Kidney (tissue), 13 donors: ENCODE measurements at regions not wholly inside any gene's neighbourhood (a gene's known extent, or its start where the extent isn't known, plus 50 kb on each side); places are given as distances from the start of the nearest gene placed in this dataset.

Source experiments
- DNase-seq, 5 donors: peaks; one replicate each; pipeline ENCODE4 v3.0.0-alpha.2; 2013 to 2020
- FAIRE-seq: peaks from 2 replicates; lab custom pipeline; 2012; peaks lifted over from hg19 to GRCh38; lab: Jason Lieb, UNC
- H3K27ac ChIP-seq, 2 donors: one replicate each; pipeline ENCODE4 v1.7.0; 2013; ENCODE audit warnings: low read depth in 2 of 2, low read length in 2 of 2, inconsistent platforms in 1 of 2
- H3K27me3 ChIP-seq: one replicate; pipeline ENCODE4 v1.7.1; 2013; ENCODE audit warnings: low read length, inconsistent platforms; ENCODE audit not compliant: control insufficient read depth, insufficient read depth
- H3K36me3 ChIP-seq, 3 donors: one replicate each; pipeline versions ENCODE4 v1.7.0 to v1.7.1; 2013; ENCODE audit warnings: low read length in 3 of 3, control low read depth in 1 of 3, inconsistent platforms in 1 of 3; ENCODE audit not compliant: insufficient read depth in 3 of 3, control insufficient read depth in 2 of 3
- H3K4me1 ChIP-seq, 3 donors: one replicate each; pipeline versions ENCODE4 v1.7.0 to v1.7.1; 2013; ENCODE audit warnings: low read length in 3 of 3, inconsistent platforms in 1 of 3, low read depth in 1 of 3; ENCODE audit not compliant: control insufficient read depth in 2 of 3, insufficient read depth in 2 of 3
- H3K4me3 ChIP-seq, 3 donors: one replicate each; pipeline versions ENCODE4 v1.7.0 to v1.8.1; 2013; ENCODE audit warnings: low read length in 3 of 3, control low read depth in 1 of 3, inconsistent platforms in 1 of 3
- H3K9ac ChIP-seq, 3 donors: one replicate each; pipeline versions ENCODE4 v1.7.0 to v1.7.1; 2013; ENCODE audit warnings: low read length in 3 of 3, control low read depth in 1 of 3, inconsistent platforms in 1 of 3
- H3K9me3 ChIP-seq, 3 donors: one replicate each; pipeline versions ENCODE4 v1.7.0 to v1.7.1; 2013; ENCODE audit warnings: low read length in 3 of 3, control low read depth in 1 of 3, inconsistent platforms in 1 of 3; ENCODE audit not compliant: control insufficient read depth in 2 of 3, insufficient read depth in 1 of 3
- intact Hi-C: fragments of 100-400 bp; cut with DNase I; formaldehyde crosslinking; loops from one replicate; pipeline ENCODE4 v1.11.1; 2022
- TF ChIP-seq, protein P1 (sequence below): IDR thresholded peaks from 3 replicates; pipeline ENCODE4 v1.5.1; 2012; ENCODE audit warnings: mild to moderate bottlenecking, moderate library complexity, borderline replicate concordance; ENCODE audit not compliant: insufficient read depth; ENCODE audit errors: extremely low read depth
- donor health status: control.
- donor health status: control.
- donor health status: control.
- donor health status: control.
- donor health status: control.
- donor health status: DM: yes; HTN: yes; CAD: no.
- donor health status: Normal renal cell carcinoma (clear cell type).

DNA sequence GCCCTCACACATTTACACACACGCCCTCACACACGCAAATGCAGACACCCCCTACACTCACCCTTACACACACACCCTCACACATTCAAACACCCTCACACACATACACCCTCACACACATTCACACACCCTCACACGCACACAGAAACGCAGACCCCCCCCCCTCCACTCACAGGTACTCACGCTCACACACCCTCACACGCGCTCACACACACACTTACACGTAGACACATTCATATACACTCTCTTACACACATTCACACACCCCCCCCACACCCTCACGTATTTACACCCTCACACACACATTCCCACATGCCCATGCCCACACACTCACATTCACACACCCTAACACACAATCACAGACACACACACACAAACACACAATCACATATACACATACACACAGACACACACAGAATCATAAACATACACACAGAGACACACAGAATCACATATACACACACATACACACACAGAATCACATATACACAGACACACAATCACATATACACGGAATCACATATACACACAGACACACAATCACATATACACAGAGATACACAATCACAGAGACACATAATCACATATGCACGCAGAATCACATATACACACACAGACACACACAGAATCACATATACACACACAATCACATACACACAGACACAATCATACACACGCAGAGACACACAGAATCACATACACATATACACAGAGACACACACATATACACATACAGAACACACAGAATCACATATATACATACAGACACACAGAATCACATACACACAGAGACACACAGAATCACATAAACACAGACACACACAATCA is 250.1 kb upstream of the RPL38 start:
- no peak overlapping the region for H3K27ac ChIP-seq
- H3K27me3 ChIP-seq = peaks cover 3% of the 10 kb centered on the region
- no peaks in the 10 kb centered on the region for H3K36me3 ChIP-seq
- no peaks in the 10 kb centered on the region for H3K4me1 ChIP-seq
- intact Hi-C loops = no loop called here
- DNase-seq (no peak), FAIRE-seq (no peak)
- TF ChIP-seq, protein P1, sequence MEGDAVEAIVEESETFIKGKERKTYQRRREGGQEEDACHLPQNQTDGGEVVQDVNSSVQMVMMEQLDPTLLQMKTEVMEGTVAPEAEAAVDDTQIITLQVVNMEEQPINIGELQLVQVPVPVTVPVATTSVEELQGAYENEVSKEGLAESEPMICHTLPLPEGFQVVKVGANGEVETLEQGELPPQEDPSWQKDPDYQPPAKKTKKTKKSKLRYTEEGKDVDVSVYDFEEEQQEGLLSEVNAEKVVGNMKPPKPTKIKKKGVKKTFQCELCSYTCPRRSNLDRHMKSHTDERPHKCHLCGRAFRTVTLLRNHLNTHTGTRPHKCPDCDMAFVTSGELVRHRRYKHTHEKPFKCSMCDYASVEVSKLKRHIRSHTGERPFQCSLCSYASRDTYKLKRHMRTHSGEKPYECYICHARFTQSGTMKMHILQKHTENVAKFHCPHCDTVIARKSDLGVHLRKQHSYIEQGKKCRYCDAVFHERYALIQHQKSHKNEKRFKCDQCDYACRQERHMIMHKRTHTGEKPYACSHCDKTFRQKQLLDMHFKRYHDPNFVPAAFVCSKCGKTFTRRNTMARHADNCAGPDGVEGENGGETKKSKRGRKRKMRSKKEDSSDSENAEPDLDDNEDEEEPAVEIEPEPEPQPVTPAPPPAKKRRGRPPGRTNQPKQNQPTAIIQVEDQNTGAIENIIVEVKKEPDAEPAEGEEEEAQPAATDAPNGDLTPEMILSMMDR = no peak
- no peak overlapping the region for H3K4me3 ChIP-seq
- no peaks in the 10 kb centered on the region for H3K9me3 ChIP-seq
- no peak overlapping the region for H3K9ac ChIP-seq

DNA sequence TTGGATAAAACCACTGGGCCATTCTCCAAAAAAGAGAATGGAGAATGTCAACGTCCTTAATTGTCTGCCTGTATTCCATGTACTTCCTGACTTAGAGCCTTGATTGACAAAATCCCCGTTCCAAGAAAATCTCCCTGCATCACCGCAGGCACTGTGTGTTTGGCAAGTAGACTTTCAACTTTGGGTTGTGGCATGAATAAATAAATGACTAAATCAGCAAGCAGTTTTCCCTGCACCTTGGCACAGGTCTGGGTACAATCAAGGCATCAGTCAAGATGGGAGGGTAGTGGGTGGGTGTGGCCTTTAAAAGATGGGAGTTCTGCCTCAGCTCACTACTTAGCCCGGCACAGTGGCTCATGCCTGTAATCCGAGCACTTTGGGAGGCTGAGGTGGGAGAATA is 248.5 kb upstream of the RPL38 start:
- DNase-seq (no peak), FAIRE-seq (no peak)
- Histone ChIP-seq H3K4me3 (no peak overlapping the region), H3K9ac (no peak overlapping the region), H3K9me3 (no peaks in the 10 kb centered on the region), H3K27me3 (peaks cover 3% of the 10 kb centered on the region), H3K36me3 (no peaks in the 10 kb centered on the region), H3K27ac (no peak overlapping the region), H3K4me1 (no peaks in the 10 kb centered on the region)
- intact Hi-C loops = no loop called here
- TF ChIP-seq, protein P1 = no peak

DNA sequence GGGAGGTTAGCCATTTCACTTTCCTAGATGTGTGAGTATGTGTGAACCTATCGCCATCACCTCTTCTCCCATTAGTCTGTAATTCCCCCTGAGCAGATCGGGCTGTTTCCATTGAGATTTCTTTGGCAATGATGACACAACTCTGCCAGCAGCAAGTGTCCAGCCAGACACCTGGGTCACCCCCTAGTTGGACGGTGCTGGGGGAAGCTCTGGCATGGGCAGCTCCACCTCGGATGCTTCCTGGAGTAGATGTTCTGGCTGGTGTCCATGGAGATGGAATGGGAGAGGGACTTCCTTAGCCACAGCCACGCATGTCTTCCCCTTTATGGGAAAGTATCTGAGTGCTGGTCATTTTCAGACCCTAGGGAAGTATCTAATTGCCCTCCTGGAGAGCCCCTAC is 247.9 kb upstream of the RPL38 start:
- DNase-seq = no peak
- Histone ChIP-seq H3K27me3 (peaks cover 3% of the 10 kb centered on the region), H3K4me3 (no peak overlapping the region), H3K9me3 (no peaks in the 10 kb centered on the region), H3K36me3 (no peaks in the 10 kb centered on the region), H3K4me1 (no peaks in the 10 kb centered on the region), H3K27ac (no peak overlapping the region), H3K9ac (no peak overlapping the region)
- TF ChIP-seq, protein P1 = no peak
- no peak for FAIRE-seq
- intact Hi-C loops = no loop called here

DNA sequence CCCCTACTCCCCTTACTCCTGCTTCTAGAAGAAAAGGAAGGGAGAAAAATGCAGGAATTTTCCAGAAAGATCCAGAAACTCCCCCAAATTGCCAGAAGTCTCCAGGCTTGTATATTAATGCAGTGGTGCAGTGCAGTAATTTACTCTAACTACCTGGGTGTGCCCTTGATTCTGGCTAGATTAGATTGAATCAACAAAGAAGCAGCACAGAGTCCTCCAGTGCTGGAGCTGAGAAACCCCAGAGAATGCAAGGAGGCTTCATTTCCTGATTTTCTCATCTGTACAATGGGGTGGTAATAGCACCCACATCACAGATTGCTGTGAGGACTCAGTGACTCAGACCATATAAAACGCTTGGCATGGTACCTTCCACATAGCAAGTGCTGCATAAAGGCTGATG is 247.3 kb upstream of the RPL38 start:
- Histone ChIP-seq H3K9ac (no peak overlapping the region), H3K9me3 (no peaks in the 10 kb centered on the region), H3K27me3 (peaks cover 3% of the 10 kb centered on the region), H3K4me1 (no peaks in the 10 kb centered on the region), H3K4me3 (no peak overlapping the region), H3K27ac (no peak overlapping the region), H3K36me3 (no peaks in the 10 kb centered on the region)
- DNase-seq (no peak), FAIRE-seq (no peak)
- TF ChIP-seq, protein P1 = no peak
- intact Hi-C loops = no loop called here
